NCI-H524 (cell line): ENCODE measurements at regions not wholly inside any gene's neighbourhood (a gene's known extent, or its start where the extent isn't known, plus 50 kb on each side); places are given as distances from the start of the nearest gene placed in this dataset.
"Not testable (repeated sequence)": the region's sequence is repeated elsewhere in the genome, so short reads cannot be mapped to it uniquely, and the experiment has no call there.

Source experiments
- DNase-seq, 2 experiments: peaks; one replicate each; lab custom pipeline; 2025; lab: John Stamatoyannopoulos, UW

- peak; percentile 77 to 88 for DNase-seq
Observed at GRCh38 chr16:85202631-85203461, 90.6 kb upstream of the CIBAR2 start.

DNA sequence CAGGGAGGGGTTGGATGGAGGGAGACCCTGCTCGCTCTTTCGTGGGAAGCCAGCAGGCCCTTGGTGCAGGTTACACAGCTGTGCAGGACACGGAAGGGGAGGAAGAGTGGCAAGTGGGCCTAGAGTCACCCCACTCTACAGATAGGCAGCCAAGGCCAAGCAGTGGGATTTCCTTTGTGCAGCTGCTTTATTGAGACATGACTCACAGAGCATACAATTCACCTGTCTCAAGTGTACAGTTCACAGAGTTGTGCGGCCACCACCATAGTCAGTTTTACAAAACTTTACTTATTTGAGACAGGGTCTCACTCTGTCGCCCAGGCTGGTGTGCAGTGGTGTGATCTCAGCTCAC is 91.2 kb upstream of the CIBAR2 start:
- DNase-seq = no peak

DNA sequence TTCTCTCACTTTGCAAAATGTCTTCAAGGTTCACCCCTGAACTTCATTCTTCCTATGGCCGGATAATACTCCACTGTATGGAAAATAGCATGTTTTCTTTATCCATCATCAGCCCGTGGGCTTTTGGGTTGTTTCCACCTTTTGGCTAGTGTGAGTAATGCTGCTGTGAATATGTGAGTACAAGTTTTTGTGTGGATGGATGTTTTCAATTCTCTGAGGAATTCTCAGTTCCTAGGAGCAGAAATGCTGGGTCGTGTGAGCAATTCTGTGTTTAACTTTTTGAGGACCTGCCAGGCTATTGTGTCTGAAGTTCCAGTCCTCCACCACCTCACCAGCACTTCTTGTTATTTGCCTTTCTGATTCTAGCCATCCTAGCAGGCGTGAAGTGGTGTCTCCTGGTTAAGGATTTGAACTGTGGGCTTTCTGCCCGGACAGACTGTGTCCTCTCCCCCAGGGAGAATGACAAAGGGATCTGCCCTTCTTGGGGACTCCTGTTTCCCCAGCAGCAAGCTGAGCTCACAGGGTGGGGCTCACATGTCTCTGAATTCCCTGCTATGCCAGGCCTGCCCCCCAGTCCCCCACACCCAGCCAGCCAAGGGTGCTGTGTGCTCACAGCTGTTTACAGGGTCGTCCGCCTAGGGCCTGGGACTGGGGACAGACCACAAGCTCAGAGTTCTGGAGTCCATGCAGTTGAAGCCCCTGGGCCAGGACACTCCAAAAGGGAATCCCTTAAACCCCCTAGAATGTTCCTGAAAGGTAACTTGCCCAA is 92.2 kb upstream of the CIBAR2 start:
- no peak for DNase-seq

- not testable (repeated sequence) for DNase-seq
Observed at GRCh38 chr16:85205257-85205656, 93.0 kb upstream of the CIBAR2 start.

GRCh38 chr16:85205747-85206471 is 93.6 kb upstream of the CIBAR2 start:
- no peak for DNase-seq

DNA sequence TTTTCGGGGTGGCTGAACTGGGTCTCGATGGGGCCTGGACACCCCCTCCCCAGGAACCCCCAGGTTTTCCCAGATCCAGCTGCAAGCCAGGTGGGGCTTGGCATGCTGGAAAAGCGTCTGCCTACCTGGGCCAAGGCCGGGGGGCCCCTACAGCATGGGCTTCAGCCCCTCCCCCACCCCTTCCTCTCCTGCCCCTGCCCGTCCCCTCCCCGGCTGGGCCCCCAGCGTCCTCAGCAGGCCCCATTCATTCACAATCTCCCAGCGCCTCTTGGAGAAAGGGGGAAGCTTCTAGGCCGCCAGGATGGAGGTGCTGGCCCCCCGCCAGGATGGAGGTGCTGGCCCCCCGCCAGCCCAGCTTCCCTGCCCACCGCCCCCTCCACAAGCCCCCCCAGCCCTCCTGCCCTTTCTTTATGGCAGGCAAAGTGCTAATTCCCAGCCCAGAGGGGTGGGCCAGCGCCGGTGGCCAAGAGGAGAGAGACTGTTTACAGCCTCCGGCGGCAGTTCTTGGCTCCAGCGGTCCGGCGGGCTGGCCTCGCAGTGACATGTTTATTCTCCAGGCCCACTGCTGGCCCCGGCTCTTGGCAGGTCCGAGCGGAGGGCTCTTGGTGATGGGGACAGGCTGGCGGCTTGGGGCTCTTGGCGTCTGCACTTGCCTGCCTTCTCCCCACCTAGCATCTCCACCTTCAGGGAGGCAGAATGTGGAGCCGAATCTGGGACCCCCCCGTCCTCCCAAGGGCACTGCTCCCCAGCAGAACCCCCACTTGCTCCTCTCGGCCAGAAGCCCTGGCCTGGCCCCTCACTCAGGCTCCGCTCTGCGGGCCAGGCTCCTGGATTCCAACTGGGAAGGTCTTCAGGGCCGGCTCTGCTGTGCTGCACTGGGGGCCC is 94.4 kb upstream of the CIBAR2 start:
- DNase-seq = no peak

- DNase-seq = no peak
Observed at GRCh38 chr16:85207357-85207921, 95.2 kb upstream of the CIBAR2 start.

DNA sequence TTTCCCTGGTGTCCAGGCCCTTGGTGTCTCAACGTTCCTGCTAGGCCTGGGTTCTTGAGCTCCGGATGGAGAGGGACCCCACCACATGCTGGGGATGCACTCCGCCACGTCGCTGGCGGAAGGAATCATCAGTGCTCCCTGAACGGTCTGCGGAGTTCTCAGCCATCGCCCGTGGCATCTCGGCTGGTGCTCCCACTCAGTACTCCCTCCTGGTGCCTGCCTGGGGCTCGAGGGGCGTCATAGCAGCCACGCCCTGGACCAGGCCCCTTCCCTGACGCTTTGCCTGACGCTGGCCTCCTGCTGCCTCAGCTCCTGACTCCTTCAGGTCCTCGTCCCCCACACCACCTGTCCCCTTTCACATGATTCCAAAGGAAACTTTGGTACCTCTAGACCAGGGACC is 95.9 kb upstream of the CIBAR2 start:
- DNase-seq = no peak

GRCh38 chr16:85208643-85209520 is 96.6 kb upstream of the CIBAR2 start:
- DNase-seq = no peak

DNA sequence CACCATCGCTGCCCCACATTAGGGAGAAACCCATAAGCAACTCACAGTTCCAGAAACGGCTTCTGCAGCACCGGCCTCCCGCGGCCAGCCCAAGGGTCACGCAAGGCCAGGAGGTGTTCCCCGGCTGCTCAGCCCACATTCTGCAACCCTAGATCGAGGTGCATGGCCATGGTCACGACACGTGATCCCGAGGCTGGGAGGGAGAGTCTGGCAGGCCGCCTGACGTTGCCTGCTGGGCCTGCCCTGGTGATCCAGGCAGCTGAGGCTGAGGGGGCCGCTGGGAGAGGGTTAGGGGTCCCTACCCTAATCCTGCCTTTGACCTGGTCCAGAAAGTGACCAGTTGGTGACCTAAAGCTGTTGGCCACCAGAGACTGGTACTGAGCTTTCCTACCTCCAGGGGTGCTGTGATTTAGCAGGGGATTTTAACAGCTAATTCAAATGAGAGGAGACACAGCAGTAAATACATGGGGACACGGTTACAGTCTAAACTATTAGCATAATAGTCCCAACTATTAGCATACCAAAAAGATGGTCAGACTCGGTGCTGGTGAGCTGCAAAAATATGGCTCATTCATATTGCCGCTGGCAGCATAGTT is 97.4 kb upstream of the CIBAR2 start:
- DNase-seq = no peak

DNA sequence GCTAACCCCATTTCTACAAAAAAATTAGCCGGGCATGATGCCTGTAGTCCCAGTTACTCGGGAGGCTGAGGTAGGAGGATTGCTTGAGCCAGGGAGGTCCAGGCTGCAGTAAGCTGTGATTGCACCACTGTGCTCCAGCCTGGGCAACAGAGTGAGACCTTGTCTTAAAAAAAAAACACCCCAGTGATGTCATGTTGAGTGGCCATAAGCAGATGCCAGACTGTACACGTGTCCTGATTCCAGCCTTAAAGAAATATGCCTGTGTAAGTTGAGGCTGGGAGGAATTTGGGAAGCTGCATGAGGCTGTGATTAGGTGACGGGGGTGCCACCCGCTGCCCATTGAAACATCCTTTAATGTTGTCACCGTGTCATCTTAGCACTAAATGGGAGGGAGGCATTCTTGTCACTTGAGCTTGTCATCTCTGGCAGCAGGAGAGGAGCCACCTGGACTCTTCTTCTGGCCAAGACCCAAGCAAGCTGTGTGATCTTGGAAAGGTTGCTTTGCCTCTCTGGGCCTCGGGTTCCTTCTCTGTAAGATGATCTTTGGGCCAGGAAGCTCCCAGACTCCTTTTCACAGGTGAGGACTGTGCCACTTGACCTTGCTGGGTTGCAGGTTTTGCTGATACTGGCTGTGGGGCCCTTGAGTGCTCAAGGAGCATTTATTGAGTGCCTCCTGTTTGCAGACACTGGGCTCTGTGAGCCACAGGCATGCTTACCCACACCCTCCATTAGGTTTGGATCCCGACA is 98.3 kb upstream of the CIBAR2 start:
- DNase-seq = no peak

DNA sequence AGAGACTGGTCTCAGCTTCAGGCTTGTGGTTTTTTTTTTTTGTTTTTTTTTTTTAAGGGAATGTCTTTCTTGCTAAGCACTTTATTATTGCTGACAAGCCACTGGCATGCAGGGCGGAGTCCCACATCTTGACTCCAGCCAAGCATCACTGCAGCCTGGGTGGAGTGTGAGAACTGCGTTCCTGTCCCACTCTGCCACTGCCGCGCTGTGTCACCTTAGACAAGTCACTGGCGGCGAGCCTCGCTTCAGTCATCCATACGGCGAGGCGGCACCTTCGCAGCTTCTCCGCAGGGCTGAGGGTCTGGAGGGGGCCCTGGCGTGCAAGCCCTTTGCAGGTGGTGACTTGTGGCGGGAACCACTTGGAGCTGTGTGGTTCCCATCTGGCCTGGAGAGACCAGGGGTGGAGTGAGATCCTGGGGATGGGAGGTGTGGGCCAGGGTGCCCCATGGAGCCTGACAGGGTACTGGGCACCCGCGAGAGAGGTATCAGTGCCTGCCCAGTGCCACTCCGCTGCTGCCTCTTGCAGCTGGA is 99.1 kb upstream of the CIBAR2 start:
- DNase-seq = peak in 1 of 2 experiments; percentile 47

- peak; percentile 76 to 87 for DNase-seq
Observed at GRCh38 chr16:85213926-85214675, 101.8 kb upstream of the CIBAR2 start.

- DNase-seq = no peak
Observed at GRCh38 chr16:85215478-85216118, 103.3 kb upstream of the CIBAR2 start.

DNA sequence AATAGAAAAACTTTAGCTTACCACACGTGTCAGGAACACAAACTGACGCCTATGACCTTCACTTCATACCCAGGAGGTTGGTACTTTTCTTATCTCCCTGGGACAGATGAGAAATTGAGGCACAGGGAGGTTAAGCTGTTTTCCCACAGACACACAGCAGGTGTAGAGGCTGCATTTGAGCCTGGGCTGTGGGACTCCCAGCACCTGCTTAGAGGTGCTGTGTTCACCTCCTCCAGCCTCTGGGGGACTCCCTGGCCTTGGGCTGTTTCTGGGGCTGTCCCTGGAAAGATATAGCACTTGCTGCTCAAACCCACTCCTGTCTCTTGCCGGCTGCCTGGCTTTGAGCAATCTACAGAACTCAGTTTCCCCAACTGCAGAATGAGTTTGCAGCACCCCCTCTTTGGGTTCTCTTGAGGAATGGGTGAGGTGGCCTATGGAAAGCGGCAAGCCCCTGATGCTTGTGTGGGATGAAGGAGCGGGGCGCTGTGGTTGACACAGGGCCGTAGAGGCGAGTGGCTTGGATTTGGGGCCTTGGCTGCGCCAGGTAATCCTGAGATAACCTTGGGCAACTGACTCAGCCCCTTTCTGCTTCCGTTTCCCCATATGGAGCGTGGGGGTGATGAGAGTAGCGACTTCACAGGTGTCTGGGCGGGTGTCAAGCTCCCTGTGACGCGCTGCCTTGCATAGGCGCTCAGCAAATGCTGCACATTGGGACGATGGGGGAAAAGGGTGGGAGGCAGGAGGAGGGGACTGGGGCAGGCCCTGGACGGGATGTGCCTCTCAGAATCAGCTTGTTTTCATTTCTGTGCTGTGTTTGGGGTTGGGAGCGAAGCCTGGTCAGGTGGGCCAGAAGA is 104.5 kb upstream of the CIBAR2 start:
- DNase-seq = peak in 1 of 2 experiments; percentile 50

GRCh38 chr16:85220125-85220839 is 108.0 kb upstream of the CIBAR2 start:
- peak; percentile 98 to 99 for DNase-seq
